GM12878 (cell line): ENCODE measurements at regions not wholly inside any gene's neighbourhood (a gene's known extent, or its start where the extent isn't known, plus 50 kb on each side); places are given as distances from the start of the nearest gene placed in this dataset.

ENCODE experiments used
- ATF2 ChIP-seq: IDR thresholded peaks from 2 replicates; pipeline ENCODE4 v1.6.1; 2012; ENCODE audit warnings: low read length, inconsistent platforms
- MXI1 ChIP-seq: fragments of 150-350 bp; IDR thresholded peaks from 2 replicates; pipeline ENCODE4 v1.6.1; 2011; ENCODE audit warnings: low read depth, mild to moderate bottlenecking, inconsistent platforms, low read length, improper control_type of control experiment
- POU2F2 ChIP-seq: IDR thresholded peaks from 3 replicates; pipeline ENCODE4 v1.6.1; 2011; ENCODE audit warnings: low read depth, mild to moderate bottlenecking, low read length, borderline replicate concordance
- RAD51 ChIP-seq: fragments of 450-650 bp; IDR thresholded peaks from 2 replicates; pipeline ENCODE4 v1.6.1; 2016; ENCODE audit warnings: moderate library complexity, mild to moderate bottlenecking, inconsistent platforms
- STAT1 ChIP-seq: fragments of 450-650 bp; conservative IDR thresholded peaks from 2 replicates; pipeline ENCODE4 v1.6.1; 2014; ENCODE audit warnings: antibody characterized with exemption, mild to moderate bottlenecking
- TF ChIP-seq, protein P1 (sequence below): fragments of 450-650 bp; formaldehyde crosslinking; IDR thresholded peaks from 2 replicates; pipeline ENCODE4 v1.4.0; 2022; ENCODE audit warnings: mild to moderate bottlenecking, moderate library complexity

GRCh38 chr12:11565752-11566151 is 83.7 kb upstream of the ETV6 start (continued):
- TF ChIP-seq, protein P1, sequence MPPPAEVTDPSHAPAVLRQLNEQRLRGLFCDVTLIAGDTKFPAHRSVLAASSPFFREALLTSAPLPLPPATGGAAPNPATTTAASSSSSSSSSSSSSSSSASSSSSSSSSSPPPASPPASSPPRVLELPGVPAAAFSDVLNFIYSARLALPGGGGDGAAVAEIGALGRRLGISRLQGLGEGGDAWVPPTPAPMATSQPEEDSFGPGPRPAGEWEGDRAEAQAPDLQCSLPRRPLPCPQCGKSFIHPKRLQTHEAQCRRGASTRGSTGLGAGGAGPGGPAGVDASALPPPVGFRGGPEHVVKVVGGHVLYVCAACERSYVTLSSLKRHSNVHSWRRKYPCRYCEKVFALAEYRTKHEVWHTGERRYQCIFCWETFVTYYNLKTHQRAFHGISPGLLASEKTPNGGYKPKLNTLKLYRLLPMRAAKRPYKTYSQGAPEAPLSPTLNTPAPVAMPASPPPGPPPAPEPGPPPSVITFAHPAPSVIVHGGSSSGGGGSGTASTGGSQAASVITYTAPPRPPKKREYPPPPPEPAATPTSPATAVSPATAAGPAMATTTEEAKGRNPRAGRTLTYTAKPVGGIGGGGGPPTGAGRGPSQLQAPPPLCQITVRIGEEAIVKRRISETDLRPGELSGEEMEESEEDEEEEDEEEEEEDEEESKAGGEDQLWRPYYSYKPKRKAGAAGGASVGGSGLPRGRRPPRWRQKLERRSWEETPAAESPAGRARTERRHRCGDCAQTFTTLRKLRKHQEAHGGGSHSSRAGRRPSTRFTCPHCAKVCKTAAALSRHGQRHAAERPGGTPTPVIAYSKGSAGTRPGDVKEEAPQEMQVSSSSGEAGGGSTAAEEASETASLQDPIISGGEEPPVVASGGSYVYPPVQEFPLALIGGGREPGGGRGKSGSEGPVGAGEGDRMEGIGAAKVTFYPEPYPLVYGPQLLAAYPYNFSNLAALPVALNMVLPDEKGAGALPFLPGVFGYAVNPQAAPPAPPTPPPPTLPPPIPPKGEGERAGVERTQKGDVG (CRISPR knock-in tag), result peak; percentile 71; the same call in 1 of the 2 replicates
- peak; percentile 63; the same call in 1 of the 2 replicates for TF ChIP-seq MXI1
- TF ChIP-seq RAD51, result peak; percentile 63; the same call in 1 of the 2 replicates
- TF ChIP-seq STAT1, result no peak
- TF ChIP-seq ATF2, result peak; percentile 75; the same call in 1 of the 2 replicates
- TF ChIP-seq POU2F2, result peak; percentile 88
